PC-3 (cell line): ENCODE measurements at regions not wholly inside any gene's neighbourhood (a gene's known extent, or its start where the extent isn't known, plus 50 kb on each side); places are given as distances from the start of the nearest gene placed in this dataset.
A peak's percentile ranks its signal among the peaks of the same experiment; 100 is the strongest.

Experiments
- CTCF ChIP-seq: fragments of 300-600 bp; sonication (generic); conservative IDR thresholded peaks from 2 replicates; pipeline ENCODE4 v1.5.1; 2017; ENCODE audit warnings: antibody characterized with exemption, low read depth, mild to moderate bottlenecking, low read length
- EZH2 ChIP-seq: fragments of 300-600 bp; sonication (generic); IDR thresholded peaks from one replicate; pipeline ENCODE4 v1.6.1; 2017; ENCODE audit warnings: antibody characterized with exemption, mild to moderate bottlenecking, low read length; ENCODE audit not compliant: unreplicated experiment

GRCh38 chr11:112795142-112795815, 165.9 kb upstream of the NCAM1 start:
- TF ChIP-seq EZH2, result no peak
- TF ChIP-seq CTCF, result peak; percentile 82
